ENCODE measurements at regions not wholly inside any gene's neighbourhood (a gene's known extent, or its start where the extent isn't known, plus 50 kb on each side); places are given as distances from the start of the nearest gene placed in this dataset.

DNA sequence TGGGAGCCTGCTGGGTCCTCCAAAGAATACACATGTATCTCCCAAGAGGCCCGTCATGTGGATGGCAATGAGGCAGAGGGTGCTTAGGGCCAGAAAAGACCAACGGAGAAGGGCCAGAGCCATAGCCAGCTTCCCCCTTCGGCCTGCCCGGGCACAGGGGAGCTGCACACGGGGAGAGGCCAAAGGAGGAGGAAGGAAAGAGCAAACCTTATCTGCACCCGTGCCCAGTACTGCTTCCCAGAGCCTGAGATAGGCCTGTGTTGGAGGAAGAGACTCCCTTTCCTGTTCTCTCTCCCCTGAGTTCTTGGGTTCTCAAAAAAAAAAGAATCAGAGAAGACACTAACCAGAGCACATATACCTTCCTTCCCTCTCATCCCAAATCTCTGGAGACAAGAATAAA is 250.3 kb downstream of the ANAPC1 start:
- Histone ChIP-seq H3K4me2 (ENCODE audit: insufficient read depth in 1 of 2, low read depth in 2 of 2, low read length in 2 of 2) (no peak overlapping the region), H2AK5ac (ENCODE audit: low read depth, low read length) (no peak overlapping the region), H3K56ac (replicated peaks; ENCODE audit: insufficient read length, low read depth, low read length) (no peak overlapping the region), H2AFZ (ENCODE audit: low read length) (no peak overlapping the region), H3K18ac (ENCODE audit: extremely low read depth, low read length) (no peak overlapping the region), H3K27me3 (replicated peaks in 1 of 4; ENCODE audit: control insufficient read depth in 3 of 4, extremely low read depth in 1 of 4, insufficient read depth in 3 of 4, low read length in 3 of 4) (no peaks in the 10 kb centered on the region), H2BK15ac (ENCODE audit: low read length) (no peak overlapping the region), H3K4me3 (ENCODE audit: extremely low read depth in 1 of 4, insufficient read depth in 2 of 4, low read depth in 3 of 4, low read length in 4 of 4) (no peak overlapping the region), H3K36me3 (ENCODE audit: control insufficient read depth in 2 of 4, insufficient read depth in 4 of 4, low read length in 3 of 4) (no peaks in the 10 kb centered on the region), H3K9ac (replicated peaks in 1 of 4; ENCODE audit: extremely low read depth in 1 of 4, low read depth in 3 of 4, low read length in 3 of 4) (no peak overlapping the region), H4K8ac (ENCODE audit: extremely low read depth, insufficient read depth, low read length) (no peak overlapping the region), H3K79me2 (ENCODE audit: control insufficient read depth in 1 of 2, insufficient read depth in 2 of 2, low read length in 2 of 2) (no peaks in the 10 kb centered on the region), H2BK5ac (ENCODE audit: low read depth, low read length) (no peak overlapping the region), H3K23ac (ENCODE audit: insufficient read length) (no peak overlapping the region), H3K14ac (ENCODE audit: insufficient read length) (no peak overlapping the region), H4K5ac (ENCODE audit: insufficient read length, low read depth, low read length) (no peak overlapping the region), H3K23me2 (ENCODE audit: low read depth, low read length) (no peaks in the 10 kb centered on the region), H3K9me3 (ENCODE audit: insufficient read depth in 2 of 2, low read depth in 1 of 2, low read length in 1 of 2) (peaks cover 4 to 9% of the 10 kb centered on the region in 2 experiments; a peak in 2 of 4 replicates), H3K4ac (replicated peaks; ENCODE audit: insufficient read length, low read depth, low read length) (no peak overlapping the region), H3K4me1 (replicated peaks in 1 of 4; ENCODE audit: control insufficient read depth in 3 of 4, insufficient read depth in 4 of 4, low read length in 3 of 4) (no peaks in the 10 kb centered on the region), H3K79me1 (ENCODE audit: low read depth, low read length) (no peaks in the 10 kb centered on the region), H4K91ac (replicated peaks; ENCODE audit: insufficient read length, low read length) (no peak overlapping the region), H2BK12ac (ENCODE audit: low read depth, low read length) (no peak overlapping the region), H2BK120ac (replicated peaks; ENCODE audit: low read depth, low read length) (no peak overlapping the region), H4K20me1 (replicated peaks in 1 of 2; ENCODE audit: control insufficient read depth in 1 of 2, insufficient read depth in 2 of 2, low read length in 2 of 2) (no peaks in the 10 kb centered on the region), H3K27ac (ENCODE audit: low read depth, low read length) (no peak overlapping the region), H2BK20ac (ENCODE audit: low read length) (no peak overlapping the region)
- CTCF ChIA-PET (ENCODE audit: partially characterized antibody), result no interaction called here
- POLR2A ChIA-PET (ENCODE audit: partially characterized antibody), result no interaction called here
- WGBS, 2 experiments (ENCODE audit: extremely low coverage in 1 of 2, insufficient coverage in 1 of 2, insufficient read length in 1 of 2, insufficient replicate concordance in 2 of 2, low coverage in 1 of 2, low lambda C conversion rate in 2 of 2, missing lambda C conversion rate in 1 of 2), result 95% methylated on average over 6 of the region's 6 CpGs; no CpG with 5 or more reads in 1 of the 2 experiments
- DNase-seq (ENCODE audit: low read depth in 1 of 2, low spot score in 2 of 2) (no peak), FAIRE-seq (no peak)
- TF ChIP-seq TAF1 (IDR thresholded peaks at IDR 0.05; ENCODE audit: low read depth, low read length), result no peak
- TF ChIP-seq CHD2 (IDR thresholded peaks at IDR 0.05; ENCODE audit: low read length), result no peak
- TF ChIP-seq KDM5A (IDR thresholded peaks at IDR 0.05; ENCODE audit: low read length), result no peak
- TF ChIP-seq NRF1 (IDR thresholded peaks at IDR 0.05; ENCODE audit: low read depth, low read length), result no peak
- TF ChIP-seq ZNF274 (IDR thresholded peaks at IDR 0.05; ENCODE audit: borderline replicate concordance, extremely low read depth, low read length), result no peak
- TF ChIP-seq RBBP5 (IDR thresholded peaks at IDR 0.05; ENCODE audit: borderline replicate concordance, low read depth, low read length), result no peak
- no peak for TF ChIP-seq SRF (IDR thresholded peaks at IDR 0.05; ENCODE audit: low read depth, low read length)
- TF ChIP-seq GABPA (IDR thresholded peaks at IDR 0.05; ENCODE audit: borderline replicate concordance, insufficient read depth, low read length), result no peak
- no peak for TF ChIP-seq BRCA1 (IDR thresholded peaks at IDR 0.05; ENCODE audit: low read depth, low read length)
- no peak for TF ChIP-seq JUND (IDR thresholded peaks at IDR 0.05; ENCODE audit: low read length)
- TF ChIP-seq KDM4A (IDR thresholded peaks at IDR 0.05; ENCODE audit: low read depth, low read length, severe bottlenecking), result no peak
- TF ChIP-seq, protein P1, sequence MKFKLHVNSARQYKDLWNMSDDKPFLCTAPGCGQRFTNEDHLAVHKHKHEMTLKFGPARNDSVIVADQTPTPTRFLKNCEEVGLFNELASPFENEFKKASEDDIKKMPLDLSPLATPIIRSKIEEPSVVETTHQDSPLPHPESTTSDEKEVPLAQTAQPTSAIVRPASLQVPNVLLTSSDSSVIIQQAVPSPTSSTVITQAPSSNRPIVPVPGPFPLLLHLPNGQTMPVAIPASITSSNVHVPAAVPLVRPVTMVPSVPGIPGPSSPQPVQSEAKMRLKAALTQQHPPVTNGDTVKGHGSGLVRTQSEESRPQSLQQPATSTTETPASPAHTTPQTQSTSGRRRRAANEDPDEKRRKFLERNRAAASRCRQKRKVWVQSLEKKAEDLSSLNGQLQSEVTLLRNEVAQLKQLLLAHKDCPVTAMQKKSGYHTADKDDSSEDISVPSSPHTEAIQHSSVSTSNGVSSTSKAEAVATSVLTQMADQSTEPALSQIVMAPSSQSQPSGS (IDR thresholded peaks at IDR 0.05; ENCODE audit: low read length), result no peak
- no peak for TF ChIP-seq KDM1A (IDR thresholded peaks at IDR 0.05; ENCODE audit: borderline replicate concordance, low read length)
- TF ChIP-seq RXRA (IDR thresholded peaks at IDR 0.05; ENCODE audit: insufficient read depth, low read depth, low read length), result no peak

Measured in H1 (cell line).